H9 (cell line): ENCODE measurements at regions not wholly inside any gene's neighbourhood (a gene's known extent, or its start where the extent isn't known, plus 50 kb on each side); places are given as distances from the start of the nearest gene placed in this dataset.

Experiments
- DNase-seq: peaks from one replicate; pipeline ENCODE4 v3.0.0-alpha.2; 2017
- H2AFZ ChIP-seq: one replicate; pipeline ENCODE4 v1.6.1; 2013; ENCODE audit warnings: mild to moderate bottlenecking, low read length, control low read depth, moderate library complexity
- H2AK5ac ChIP-seq: 2 replicates; pipeline ENCODE4 v1.6.1; 2013; ENCODE audit warnings: low read length, control low read depth, mixed read lengths; ENCODE audit not compliant: insufficient read length
- H2BK120ac ChIP-seq: one replicate; pipeline ENCODE4 v1.6.1; 2013; ENCODE audit warnings: low read depth, mild to moderate bottlenecking, low read length, control low read depth, inconsistent platforms; ENCODE audit not compliant: poor library complexity, severe bottlenecking
- H2BK12ac ChIP-seq: 2 replicates; pipeline ENCODE4 v1.6.1; 2013; ENCODE audit warnings: low read length, control low read depth, mixed read lengths, low read depth; ENCODE audit not compliant: insufficient read length
- H2BK15ac ChIP-seq: 2 replicates; pipeline ENCODE4 v1.6.1; 2013; ENCODE audit warnings: low read depth, low read length, control low read depth
- H2BK20ac ChIP-seq: one replicate; pipeline ENCODE4 v1.6.1; 2013; ENCODE audit warnings: low read depth, mild to moderate bottlenecking, low read length, control low read depth, inconsistent platforms; ENCODE audit not compliant: poor library complexity, severe bottlenecking
- H2BK5ac ChIP-seq: 2 replicates; pipeline ENCODE4 v1.6.1; 2013; ENCODE audit warnings: low read length, control low read depth, mixed read lengths; ENCODE audit not compliant: insufficient read length
- H3K14ac ChIP-seq: 2 replicates; pipeline ENCODE4 v1.6.1; 2013; ENCODE audit warnings: low read length, control low read depth; ENCODE audit not compliant: insufficient read depth
- H3K18ac ChIP-seq: 2 replicates; pipeline ENCODE4 v1.6.1; 2013; ENCODE audit warnings: low read depth, mild to moderate bottlenecking, mixed read lengths, low read length, control low read depth; ENCODE audit not compliant: insufficient read length
- H3K23ac ChIP-seq: 2 replicates; pipeline ENCODE4 v1.6.1; 2013; ENCODE audit warnings: low read length, control low read depth, mixed read lengths, low read depth; ENCODE audit not compliant: insufficient read length
- H3K23me2 ChIP-seq: 2 replicates; pipeline ENCODE4 v1.6.1; 2013; ENCODE audit warnings: low read depth, mild to moderate bottlenecking, mixed read lengths, low read length, control low read depth; ENCODE audit not compliant: insufficient read length, poor library complexity, severe bottlenecking
- H3K27ac ChIP-seq: 2 replicates; pipeline ENCODE4 v1.5.1; 2013; ENCODE audit warnings: low read length, control low read depth, mixed read lengths, low read depth; ENCODE audit not compliant: insufficient read length
- H3K27me3 ChIP-seq: 2 replicates; pipeline ENCODE4 v1.6.1; 2013; ENCODE audit warnings: low read length, control low read depth, inconsistent platforms; ENCODE audit not compliant: insufficient read depth
- H3K4ac ChIP-seq: 2 replicates; pipeline ENCODE4 v1.6.1; 2013; ENCODE audit warnings: low read depth, mild to moderate bottlenecking, control low read depth, inconsistent platforms, low read length, moderate library complexity
- H3K4me1 ChIP-seq: 2 replicates; pipeline ENCODE4 v1.6.1; 2013; ENCODE audit warnings: low read length, control low read depth, inconsistent platforms; ENCODE audit not compliant: insufficient read depth
- H3K4me2 ChIP-seq: 2 replicates; pipeline ENCODE4 v1.6.1; 2013; ENCODE audit warnings: low read length, control low read depth, mixed read lengths; ENCODE audit not compliant: insufficient read length, insufficient read depth
- H3K56ac ChIP-seq: 2 replicates; pipeline ENCODE4 v1.6.1; 2013; ENCODE audit warnings: low read depth, mild to moderate bottlenecking, mixed read lengths, low read length, control low read depth; ENCODE audit not compliant: insufficient read length
- H3K79me1 ChIP-seq: 2 replicates; pipeline ENCODE4 v1.6.1; 2013; ENCODE audit warnings: low read depth, mild to moderate bottlenecking, moderate library complexity, low read length, control low read depth, inconsistent platforms; ENCODE audit not compliant: insufficient read depth, poor library complexity, severe bottlenecking
- H3K79me2 ChIP-seq: 2 replicates; pipeline ENCODE4 v1.6.1; 2013; ENCODE audit warnings: low read length, control low read depth, inconsistent platforms; ENCODE audit not compliant: insufficient read depth
- H3K9ac ChIP-seq: 2 replicates; pipeline ENCODE4 v1.6.1; 2013; ENCODE audit warnings: low read length, control low read depth, mixed read lengths; ENCODE audit not compliant: insufficient read length; ENCODE audit errors: extremely low read depth
- H3K9me3 ChIP-seq: one replicate; pipeline ENCODE4 v1.6.1; 2013; ENCODE audit warnings: low read depth, low read length, inconsistent platforms; ENCODE audit not compliant: control insufficient read depth
- H3T11ph ChIP-seq: one replicate; pipeline ENCODE4 v1.6.1; 2013; ENCODE audit warnings: mild to moderate bottlenecking, low read length, control low read depth, inconsistent platforms
- H4K20me1 ChIP-seq: one replicate; pipeline ENCODE4 v1.6.1; 2013; ENCODE audit not compliant: control insufficient read depth, insufficient read length, insufficient read depth
- H4K5ac ChIP-seq: 2 replicates; pipeline ENCODE4 v1.6.1; 2013; ENCODE audit warnings: low read depth, mild to moderate bottlenecking, mixed read lengths, low read length, control low read depth; ENCODE audit not compliant: insufficient read length
- H4K8ac ChIP-seq: replicated peaks from 2 replicates; pipeline ENCODE4 v1.6.1; 2013; ENCODE audit warnings: low read length, control low read depth, mixed read lengths, low read depth; ENCODE audit not compliant: insufficient read length
- H4K91ac ChIP-seq: 2 replicates; pipeline ENCODE4 v1.6.1; 2013; ENCODE audit warnings: low read depth, mild to moderate bottlenecking, moderate library complexity, mixed read lengths, low read length, control low read depth; ENCODE audit not compliant: insufficient read length
- H3K27ac Mint-ChIP-seq, 3 experiments: 2 replicates in 2 of 3; 3 replicates in 1 of 3; pipeline ENCODE4 v1.8.0; 2020 to 2021; ENCODE audit warnings: mixed read lengths in 3 of 3, mild to moderate bottlenecking in 1 of 3, moderate library complexity in 1 of 3
- H3K27me3 Mint-ChIP-seq: 2 replicates; pipeline ENCODE4 v1.8.0; 2021; ENCODE audit warnings: low read depth, mild to moderate bottlenecking, moderate library complexity, mixed read lengths
- H3K36me3 Mint-ChIP-seq, 3 experiments: 2 replicates in 2 of 3; 3 replicates in 1 of 3; pipeline ENCODE4 v1.8.0; 2020 to 2021; ENCODE audit warnings: low read depth in 3 of 3, mixed read lengths in 3 of 3; ENCODE audit not compliant: insufficient read depth in 1 of 3
- H3K4me1 Mint-ChIP-seq, 2 experiments: 2 replicates each; pipeline ENCODE4 v1.8.0; 2020; ENCODE audit warnings: mixed read lengths in 2 of 2
- H3K4me3 Mint-ChIP-seq, 2 experiments: 2 replicates in 1 of 2; 3 replicates in 1 of 2; pipeline ENCODE4 v1.8.0; 2020 to 2021; ENCODE audit warnings: mild to moderate bottlenecking in 2 of 2, mixed read lengths in 2 of 2, moderate library complexity in 1 of 2
- H3K9me3 Mint-ChIP-seq, 2 experiments: 2 replicates in 1 of 2; 3 replicates in 1 of 2; pipeline ENCODE4 v1.8.0; 2020; ENCODE audit warnings: mild to moderate bottlenecking in 2 of 2, mixed read lengths in 2 of 2, moderate library complexity in 1 of 2
- CTCF ChIP-seq: fragments of 200-600 bp; sonication (generic); conservative IDR thresholded peaks from 3 replicates; pipeline ENCODE4 v1.8.0; 2021; ENCODE audit warnings: antibody characterized with exemption, mild to moderate bottlenecking
- WGBS: extraction: QIAGEN DNeasy Blood & Tissue Kit; methylation state at CpG from one replicate; pipeline ENCODE4 v1.1.7; 2013; ENCODE audit warnings: missing lambda C conversion rate, low lambda C conversion rate, mixed read lengths; ENCODE audit not compliant: insufficient read length; ENCODE audit errors: extremely low coverage; 5-methylcytosine and 5-hydroxymethylcytosine counted together

DNA sequence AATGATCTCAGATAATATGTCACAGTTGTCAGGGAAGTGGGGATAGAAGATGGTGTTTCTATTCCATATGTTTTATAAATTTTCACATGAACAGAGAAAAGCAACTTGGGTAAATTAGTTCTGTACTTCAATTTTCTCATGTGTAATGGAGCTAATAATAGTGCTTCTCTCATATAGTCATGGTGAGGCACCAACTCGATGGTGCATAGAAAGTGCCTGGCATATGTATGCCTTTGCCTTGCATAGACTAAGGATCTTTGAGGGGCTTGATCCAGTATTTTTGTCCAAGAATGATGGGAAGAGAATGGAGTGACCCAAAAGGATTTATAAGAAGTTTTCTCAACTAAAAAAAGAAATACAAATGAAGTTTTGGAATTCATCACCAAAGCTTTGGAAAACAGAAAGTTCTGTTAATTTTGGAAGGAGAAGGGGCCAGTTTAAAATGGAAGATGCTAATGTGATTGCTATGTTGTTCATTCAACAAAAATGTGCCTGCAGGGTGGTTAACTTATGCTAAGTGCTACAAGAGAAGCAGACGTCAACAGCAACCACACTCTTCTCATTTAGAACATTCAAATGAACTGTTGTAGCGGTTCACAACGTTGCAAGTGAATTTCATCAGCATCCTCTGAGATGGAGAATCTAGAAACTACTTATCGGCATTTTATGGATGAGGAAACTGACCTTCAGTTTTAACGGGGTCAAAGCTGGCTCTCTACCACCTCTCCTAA is 86.1 kb downstream of the RTP4 start:
- H4K20me1 ChIP-seq = no peaks in the 10 kb centered on the region
- H2BK15ac ChIP-seq = no peak overlapping the region
- no peak overlapping the region for H3K14ac ChIP-seq
- no peak overlapping the region for H4K5ac ChIP-seq
- no peak overlapping the region for H4K91ac ChIP-seq
- peaks cover 35 to 37% of the 10 kb centered on the region in 2 experiments for H3K4me1 Mint-ChIP-seq
- H3K27me3 ChIP-seq = no peaks in the 10 kb centered on the region
- H3K18ac ChIP-seq = no peak overlapping the region
- H3K4me1 ChIP-seq = no peaks in the 10 kb centered on the region; the same call in 1 of the 2 replicates
- peaks cover 8 to 13% (median 9%) of the 10 kb centered on the region in 3 experiments; a peak in 6 of 7 replicates for H3K36me3 Mint-ChIP-seq
- no peaks in the 10 kb centered on the region; the same call in 1 of the 2 replicates for H3K27me3 Mint-ChIP-seq
- H3K4ac ChIP-seq = no peak overlapping the region
- H3K27ac Mint-ChIP-seq = no peak overlapping the region; a peak in 1 of 7 replicates
- H2BK12ac ChIP-seq = no peak overlapping the region
- H3T11ph ChIP-seq = no peak overlapping the region
- H3K4me2 ChIP-seq = no peak overlapping the region
- H3K79me2 ChIP-seq = no peaks in the 10 kb centered on the region
- H3K56ac ChIP-seq = no peak overlapping the region
- no peak overlapping the region for H4K8ac ChIP-seq
- H3K27ac ChIP-seq = no peak overlapping the region
- H3K4me3 Mint-ChIP-seq = no peak overlapping the region
- no peak overlapping the region for H2BK20ac ChIP-seq
- no peak overlapping the region for H3K9ac ChIP-seq
- no peak overlapping the region for H2BK5ac ChIP-seq
- H3K9me3 ChIP-seq = no peaks in the 10 kb centered on the region
- H2AFZ ChIP-seq = no peak overlapping the region
- no peak for TF ChIP-seq CTCF
- H3K23ac ChIP-seq = no peak overlapping the region
- no CpG with 5 or more reads among the region's 6 CpGs for WGBS
- no peak overlapping the region for H2AK5ac ChIP-seq
- peaks cover 8 to 15% of the 10 kb centered on the region in 2 experiments for H3K9me3 Mint-ChIP-seq
- no peaks in the 10 kb centered on the region for H3K79me1 ChIP-seq
- DNase-seq = no peak
- no peaks in the 10 kb centered on the region for H3K23me2 ChIP-seq
- no peak overlapping the region for H2BK120ac ChIP-seq
